Aorta (tissue), 5 donors: ENCODE measurements at regions not wholly inside any gene's neighbourhood (a gene's known extent, or its start where the extent isn't known, plus 50 kb on each side); places are given as distances from the start of the nearest gene placed in this dataset.
A peak's percentile ranks its signal among the peaks of the same experiment; 100 is the strongest.

Experiments used
- ATAC-seq: fragments of 200-7000 bp; cut with Tn5 transposase; one replicate; pipeline ENCODE4 v1.9.1; 2022; ENCODE audit warnings: moderate library complexity; ENCODE audit not compliant: low FRiP score
- DNase-seq, 2 donors: peaks; one replicate each; pipeline ENCODE4 v3.0.0-alpha.2; 2020
- H3K27ac ChIP-seq, 2 donors: one replicate each; pipeline ENCODE4 v1.5.1; 2013; ENCODE audit warnings: low read length in 2 of 2, mild to moderate bottlenecking in 2 of 2, moderate library complexity in 2 of 2, control low read depth in 1 of 2, inconsistent platforms in 1 of 2, low read depth in 1 of 2
- H3K27me3 ChIP-seq, 2 donors: one replicate each; pipeline ENCODE4 v1.6.1; 2013; ENCODE audit warnings: control low read depth in 1 of 2, low read length in 1 of 2, mild to moderate bottlenecking in 1 of 2, moderate library complexity in 1 of 2; ENCODE audit not compliant: insufficient read depth in 2 of 2, control insufficient read depth in 1 of 2
- H3K36me3 ChIP-seq, 2 donors: one replicate each; pipeline ENCODE4 v1.6.1; 2013; ENCODE audit warnings: control low read depth in 1 of 2, low read length in 1 of 2, mild to moderate bottlenecking in 1 of 2; ENCODE audit not compliant: insufficient read depth in 2 of 2, control insufficient read depth in 1 of 2
- H3K4me1 ChIP-seq, 2 donors: one replicate each; pipeline ENCODE4 v1.6.1; 2013; ENCODE audit warnings: low read length in 2 of 2, control low read depth in 1 of 2, mild to moderate bottlenecking in 1 of 2, moderate library complexity in 1 of 2; ENCODE audit not compliant: insufficient read depth in 2 of 2, control insufficient read depth in 1 of 2
- H3K4me3 ChIP-seq, 2 donors: one replicate each; pipeline ENCODE4 v1.5.1; 2013; ENCODE audit warnings: low read length in 2 of 2, control low read depth in 1 of 2, mild to moderate bottlenecking in 1 of 2
- H3K9me3 ChIP-seq: one replicate; pipeline ENCODE4 v1.6.1; 2013; ENCODE audit warnings: mild to moderate bottlenecking, low read length; ENCODE audit not compliant: control insufficient read depth
- WGBS, 2 donors: extraction: QIAGEN DNeasy Blood & Tissue Kit; methylation state at CpG; one replicate each; pipeline ENCODE4 v1.1.7; 2013; 5-methylcytosine and 5-hydroxymethylcytosine counted together
- intact Hi-C, 2 donors: fragments of 100-400 bp; cut with DNase I; formaldehyde crosslinking; loops; one replicate each; pipeline versions ENCODE4 v1.14.2 to v1.15.0; 2022
- donor health status: healthy with polysubstance abuse.
- donor health status: Bipolar disorder and iron deficiency.
- donor health status: DM: no; HTN: no; CAD: no.
- donor health status: DM: no; HTN: no; CAD: no.
- donor health status: DM: yes; HTN: yes; CAD: no.

DNA sequence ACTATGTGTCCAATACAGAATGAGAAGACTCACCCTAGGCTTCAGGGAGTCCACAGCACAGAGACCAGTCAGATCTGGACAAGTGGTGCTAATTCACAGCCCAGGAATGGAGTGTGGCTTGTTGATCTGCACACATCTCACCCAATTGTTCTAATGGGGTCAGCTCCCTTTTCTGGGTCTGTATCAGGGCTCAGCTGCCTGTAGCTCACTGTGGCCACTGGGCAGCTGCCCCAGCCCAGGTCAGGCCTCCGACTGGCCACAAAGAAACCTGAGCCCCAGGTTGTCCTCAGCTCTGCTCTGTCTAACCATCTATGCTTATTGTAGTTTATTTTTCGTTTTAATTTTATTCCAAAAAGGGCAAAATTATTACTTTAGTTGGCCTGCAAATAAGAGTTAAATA is 202.3 kb upstream of the RAB6C start:
- ATAC-seq, result no peak
- intact Hi-C loops, result no loop called here
- 90 to 98% methylated on average over 2 of the region's 2 CpGs for WGBS, 2 donors

DNA sequence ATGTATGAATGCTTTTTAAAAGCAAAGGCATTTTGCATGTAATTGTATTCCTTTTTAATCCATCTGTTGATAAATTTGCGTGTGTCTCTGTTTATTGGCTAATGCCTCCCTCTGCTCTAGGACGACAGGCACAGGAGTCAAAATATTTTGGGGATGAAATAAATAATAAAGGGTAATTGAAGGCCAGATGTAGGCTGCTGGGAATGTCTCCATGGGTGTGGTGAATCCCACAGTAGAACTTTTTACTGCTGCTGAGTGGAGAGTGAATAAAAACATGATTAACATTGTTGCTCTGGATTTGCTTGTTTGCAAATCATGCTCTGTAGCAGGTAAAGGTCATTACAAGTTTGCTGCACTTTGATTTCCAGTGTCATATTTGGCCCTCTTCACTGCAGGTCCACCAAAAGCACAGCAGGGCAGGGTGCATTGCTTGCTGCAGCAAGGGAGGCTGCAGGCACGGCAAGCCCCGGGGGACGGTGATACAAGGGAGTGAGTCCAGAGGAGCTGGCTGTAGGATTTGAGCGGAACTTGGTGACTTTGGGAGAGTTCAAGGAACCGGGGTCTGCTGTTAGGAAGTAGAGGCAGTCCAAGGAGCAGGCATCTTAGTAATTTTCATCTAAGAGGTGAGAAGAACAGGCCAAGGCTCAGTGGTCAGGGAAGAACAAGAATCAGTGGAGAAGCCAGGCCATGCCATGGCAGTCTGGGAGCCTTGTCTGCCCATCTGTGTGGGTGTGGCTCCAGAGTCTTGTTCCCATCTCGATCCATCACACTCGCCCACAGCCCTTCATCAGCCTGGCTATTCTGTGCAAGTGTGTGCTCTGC is 201.5 kb upstream of the RAB6C start:
- ATAC-seq (no peak), DNase-seq (no peak)
- Histone ChIP-seq H3K36me3 (no peaks in the 10 kb centered on the region), H3K4me3 (no peak overlapping the region), H3K27ac (no peak overlapping the region), H3K9me3 (no peaks in the 10 kb centered on the region), H3K27me3 (no peaks in the 10 kb centered on the region), H3K4me1 (no peaks in the 10 kb centered on the region)
- 80 to 81% methylated on average over 9 of the region's 9 CpGs for WGBS, 2 donors
- intact Hi-C loops, result no loop called here

More for the DNA sequence above, 202.3 kb upstream of the RAB6C start:
- H3K36me3 ChIP-seq, result no peaks in the 10 kb centered on the region
- no peak overlapping the region for H3K4me3 ChIP-seq
- no peak overlapping the region for H3K27ac ChIP-seq
- H3K4me1 ChIP-seq, result no peaks in the 10 kb centered on the region
- peak in 1 of 2 donors; percentile 4 for DNase-seq
- H3K9me3 ChIP-seq, result no peaks in the 10 kb centered on the region
- no peaks in the 10 kb centered on the region for H3K27me3 ChIP-seq

DNA sequence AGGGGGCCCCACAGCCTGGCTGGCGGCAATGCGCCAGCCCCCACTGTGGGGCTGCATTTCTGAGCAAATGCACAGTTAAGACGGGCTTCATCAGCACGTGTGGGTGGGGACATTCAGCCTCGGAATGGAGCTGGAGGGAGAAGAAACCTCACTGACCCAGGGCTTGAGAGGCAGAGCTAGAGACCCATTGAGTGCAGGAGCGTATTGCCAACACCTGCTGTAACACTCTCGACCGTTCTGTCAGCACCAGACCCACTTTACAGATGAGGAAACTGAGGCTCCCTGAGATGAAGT is 200.9 kb upstream of the RAB6C start:
- no peak for ATAC-seq
- no peak for DNase-seq
- Histone ChIP-seq H3K4me3 (no peak overlapping the region), H3K9me3 (no peaks in the 10 kb centered on the region), H3K27me3 (no peaks in the 10 kb centered on the region), H3K27ac (no peak overlapping the region), H3K4me1 (no peaks in the 10 kb centered on the region), H3K36me3 (no peaks in the 10 kb centered on the region)
- intact Hi-C loops, result no loop called here
- 72 to 76% methylated on average over 8 of the region's 8 CpGs for WGBS, 2 donors

DNA sequence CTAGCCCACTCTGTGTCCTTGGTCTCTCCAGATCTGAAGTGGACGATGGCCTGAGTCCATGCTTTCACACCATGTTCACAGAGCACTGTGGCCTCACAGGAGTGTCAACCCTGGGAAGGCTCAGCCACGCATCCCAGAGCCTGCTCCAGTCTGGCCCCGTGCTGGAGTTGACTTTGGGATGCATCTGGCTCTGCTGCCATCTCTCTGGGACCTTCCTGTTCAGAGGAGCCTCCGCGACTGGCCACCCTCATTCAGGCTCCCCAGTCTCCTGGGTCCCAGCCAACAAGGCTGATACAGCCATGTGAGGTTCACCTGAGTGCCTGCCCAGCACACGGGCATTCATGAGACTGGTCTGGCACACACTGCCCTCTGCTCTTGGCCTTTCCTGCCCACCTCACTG is 199.7 kb upstream of the RAB6C start:
- intact Hi-C loops, result no loop called here
- DNase-seq, result no peak
- no peak for ATAC-seq
- H3K4me3 ChIP-seq, result no peak overlapping the region
- H3K9me3 ChIP-seq, result no peaks in the 10 kb centered on the region
- 89 to 92% methylated on average over 6 of the region's 6 CpGs for WGBS, 2 donors
- no peak overlapping the region for H3K27ac ChIP-seq
- no peaks in the 10 kb centered on the region for H3K27me3 ChIP-seq
- no peaks in the 10 kb centered on the region for H3K4me1 ChIP-seq
- no peaks in the 10 kb centered on the region for H3K36me3 ChIP-seq

DNA sequence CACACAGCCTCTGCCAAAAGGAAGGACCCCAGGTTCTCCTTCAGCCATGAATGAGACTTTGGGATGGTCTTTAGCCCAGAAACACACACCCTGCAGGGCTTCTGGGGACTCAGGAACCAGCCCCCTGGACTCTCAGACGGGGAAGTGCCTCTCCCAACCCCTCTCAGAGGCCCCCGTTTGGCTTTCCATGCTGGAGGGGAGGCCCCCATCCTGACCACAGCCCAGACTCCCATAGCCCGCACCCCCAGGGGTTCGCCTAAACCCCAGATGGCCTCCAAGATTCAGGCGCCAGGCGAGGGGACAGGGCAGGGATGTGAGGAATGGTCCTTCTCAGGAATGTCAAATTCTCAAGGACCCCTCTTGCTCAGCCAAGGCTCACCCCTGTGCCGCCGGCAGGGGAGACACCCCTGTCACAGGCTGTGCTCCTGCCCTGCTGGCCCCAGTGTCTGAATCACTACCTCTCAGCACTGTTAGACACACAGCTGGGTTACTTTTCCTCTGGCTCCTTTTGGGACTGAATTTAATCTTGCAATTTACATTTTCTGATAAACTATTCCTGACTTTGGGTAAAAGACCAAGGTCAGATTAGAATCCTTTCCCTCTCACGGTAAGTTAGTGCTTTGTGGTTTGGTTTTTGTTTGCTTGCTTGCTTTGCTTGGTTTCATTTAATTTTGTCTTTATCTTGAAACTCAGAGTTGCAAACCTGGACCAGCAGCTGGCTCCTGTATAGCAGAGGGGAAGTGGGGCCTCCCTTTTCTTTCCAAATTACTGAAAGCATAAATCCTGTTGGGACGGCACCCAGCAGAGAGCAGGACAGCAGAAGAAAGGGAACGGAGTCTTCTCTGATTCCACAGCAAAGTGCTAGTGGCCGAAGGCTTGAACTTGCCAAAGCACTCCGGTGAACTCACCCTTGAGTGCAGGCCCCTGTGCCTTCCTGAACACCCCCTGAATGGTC is 198.9 kb upstream of the RAB6C start:
- Histone ChIP-seq H3K36me3 (no peaks in the 10 kb centered on the region), H3K9me3 (no peaks in the 10 kb centered on the region), H3K27me3 (no peaks in the 10 kb centered on the region), H3K27ac (no peak overlapping the region), H3K4me1 (no peaks in the 10 kb centered on the region), H3K4me3 (no peak overlapping the region)
- DNase-seq, result no peak
- intact Hi-C loops, result no loop called here
- no peak for ATAC-seq
- 71% methylated on average over 13 of the region's 13 CpGs for WGBS, 2 donors

DNA sequence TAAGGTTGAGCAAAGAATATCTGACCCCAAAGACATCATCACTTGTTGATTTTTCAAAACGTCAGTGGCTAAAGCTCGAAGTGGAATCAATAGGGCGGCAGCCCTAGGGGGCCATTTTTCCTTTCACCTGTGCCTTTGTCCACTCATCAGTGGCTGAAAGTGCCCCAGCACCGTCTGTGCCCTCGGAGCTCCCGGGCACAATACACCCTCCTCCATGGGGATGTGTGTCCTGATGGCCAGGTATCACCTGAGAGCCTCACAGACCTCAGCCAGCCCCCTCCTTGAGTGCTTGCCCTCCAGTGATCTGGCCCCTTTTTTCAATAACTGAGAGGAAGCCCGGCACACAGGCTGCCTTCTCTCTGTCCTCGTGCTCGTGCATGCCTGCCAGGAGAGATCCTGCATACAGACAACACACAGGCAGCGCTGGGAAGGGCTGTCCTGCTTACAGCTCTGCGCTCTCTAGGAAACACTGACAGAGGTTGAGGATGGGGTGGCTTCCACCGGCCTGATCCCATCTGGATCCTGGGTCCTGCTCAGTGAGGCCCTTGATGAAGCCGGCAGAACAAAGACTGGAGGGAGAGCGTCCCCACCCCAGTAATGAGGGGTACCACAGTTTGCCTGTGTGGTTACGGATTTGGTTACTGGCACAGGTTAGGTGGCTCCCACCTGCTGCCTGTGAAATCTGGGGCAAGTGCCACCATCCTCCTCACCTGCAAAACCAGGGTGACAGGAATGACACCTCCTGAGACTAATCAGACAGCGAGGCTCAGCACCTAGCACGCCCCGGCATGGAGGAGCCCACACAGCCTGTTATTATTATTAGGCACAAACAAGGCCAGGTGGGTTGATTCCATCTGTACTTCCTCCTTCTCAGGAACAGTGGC is 197.5 kb upstream of the RAB6C start:
- H3K9me3 ChIP-seq, result peaks cover 1% of the 10 kb centered on the region
- 73 to 75% methylated on average over 18 of the region's 18 CpGs for WGBS, 2 donors
- H3K27ac ChIP-seq, result no peak overlapping the region
- no peaks in the 10 kb centered on the region for H3K4me1 ChIP-seq
- ATAC-seq, result no peak
- intact Hi-C loops, result no loop called here
- H3K36me3 ChIP-seq, result no peaks in the 10 kb centered on the region
- no peak overlapping the region for H3K4me3 ChIP-seq
- no peaks in the 10 kb centered on the region for H3K27me3 ChIP-seq
- no peak for DNase-seq

DNA sequence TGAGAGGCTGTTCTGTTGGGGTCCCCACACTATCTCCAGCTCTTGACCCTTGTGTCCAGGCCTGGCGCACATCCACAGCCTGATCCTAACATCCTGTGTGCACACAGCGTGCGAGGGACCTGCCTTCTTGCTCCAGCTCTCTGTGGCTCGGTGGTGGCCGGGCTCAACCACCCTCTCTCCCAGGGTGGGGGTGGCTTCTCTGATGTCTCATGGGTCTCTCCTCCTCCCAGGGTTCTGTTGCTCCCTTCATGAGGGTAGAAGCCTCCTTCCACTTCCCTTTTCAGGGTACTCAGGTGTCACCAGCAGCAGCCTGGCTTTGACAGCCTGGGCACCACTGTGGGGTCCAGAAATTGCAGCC is 196.9 kb upstream of the RAB6C start:
- Histone ChIP-seq H3K9me3 (peaks cover 1% of the 10 kb centered on the region), H3K4me3 (no peak overlapping the region), H3K4me1 (no peaks in the 10 kb centered on the region), H3K27me3 (no peaks in the 10 kb centered on the region), H3K36me3 (no peaks in the 10 kb centered on the region), H3K27ac (no peak overlapping the region)
- 80 to 86% methylated on average over 5 of the region's 5 CpGs for WGBS, 2 donors
- ATAC-seq (no peak), DNase-seq (no peak)
- intact Hi-C loops, result no loop called here

DNA sequence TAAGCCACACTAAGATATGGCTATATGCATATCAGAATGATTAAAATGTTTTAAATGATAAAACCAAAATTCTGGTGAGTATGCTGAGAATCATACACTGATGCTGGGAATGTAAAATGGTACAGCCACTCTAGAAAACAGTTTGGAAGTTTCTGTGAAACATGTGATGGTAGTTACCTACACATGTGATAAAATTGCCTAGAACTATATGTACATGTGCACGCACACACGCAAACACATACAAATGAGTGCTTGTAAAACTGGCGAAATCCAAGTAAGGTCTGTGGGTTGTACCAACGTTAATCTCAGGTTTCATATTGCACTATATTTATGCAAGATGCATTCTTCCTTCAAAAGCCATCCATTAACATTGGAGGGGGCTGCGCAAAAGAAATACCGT is 195.0 kb upstream of the RAB6C start:
- ATAC-seq (no peak), DNase-seq (no peak)
- WGBS, 2 donors, result 88 to 90% methylated on average over 6 of the region's 6 CpGs
- Histone ChIP-seq H3K9me3 (peaks cover 1% of the 10 kb centered on the region), H3K27me3 (no peaks in the 10 kb centered on the region), H3K4me1 (no peaks in the 10 kb centered on the region), H3K27ac (no peak overlapping the region), H3K4me3 (no peak overlapping the region), H3K36me3 (no peaks in the 10 kb centered on the region)
- intact Hi-C loops, result no loop called here
